CMK (cell line): ENCODE measurements at regions not wholly inside any gene's neighbourhood (a gene's known extent, or its start where the extent isn't known, plus 50 kb on each side); places are given as distances from the start of the nearest gene placed in this dataset.
"Not testable (repeated sequence)": the region's sequence is repeated elsewhere in the genome, so short reads cannot be mapped to it uniquely, and the experiment has no call there.

ENCODE experiments used
- DNase-seq: peaks from one replicate; pipeline ENCODE4 v3.0.0-alpha.2; 2010; ENCODE audit warnings: low read depth

- no peak for DNase-seq
Measured at GRCh38 chr10:33473688-33474087, 139.2 kb upstream of the NRP1 start.

- not testable (repeated sequence) for DNase-seq
Measured at GRCh38 chr10:33468006-33468405, 133.5 kb upstream of the NRP1 start.

- DNase-seq = no peak
Measured at GRCh38 chr10:33465747-33466146, 131.3 kb upstream of the NRP1 start.

GRCh38 chr10:33463011-33463410 lies 128.5 kb upstream of the NRP1 start:
- no peak for DNase-seq

GRCh38 chr10:33461295-33461640 lies 126.8 kb upstream of the NRP1 start:
- DNase-seq = no peak

GRCh38 chr10:33460505-33461294 lies 126.2 kb upstream of the NRP1 start:
- no peak for DNase-seq

GRCh38 chr10:33459602-33460001 lies 125.1 kb upstream of the NRP1 start:
- no peak for DNase-seq

GRCh38 chr10:33455029-33455428 lies 120.6 kb upstream of the NRP1 start:
- no peak for DNase-seq

GRCh38 chr10:33454554-33454953 lies 120.1 kb upstream of the NRP1 start:
- DNase-seq = no peak

- DNase-seq = no peak
Measured at GRCh38 chr10:33453081-33454025, 118.9 kb upstream of the NRP1 start.

- no peak for DNase-seq
Measured at GRCh38 chr10:33448421-33449140, 114.1 kb upstream of the NRP1 start.

- no peak for DNase-seq
Measured at GRCh38 chr10:33441561-33441960, 107.1 kb upstream of the NRP1 start.

GRCh38 chr10:33434933-33435332 lies 100.5 kb upstream of the NRP1 start:
- DNase-seq = no peak

- DNase-seq = no peak
Measured at GRCh38 chr10:33428682-33429081, 94.2 kb upstream of the NRP1 start.

GRCh38 chr10:33423154-33423529 lies 88.7 kb upstream of the NRP1 start:
- DNase-seq = no peak

- no peak for DNase-seq
Measured at GRCh38 chr10:33422471-33423153, 88.1 kb upstream of the NRP1 start.

GRCh38 chr10:33421789-33422462 lies 87.5 kb upstream of the NRP1 start:
- no peak for DNase-seq

GRCh38 chr10:33419311-33419710 lies 84.8 kb upstream of the NRP1 start:
- DNase-seq = no peak

GRCh38 chr10:33418301-33418700 lies 83.8 kb upstream of the NRP1 start:
- DNase-seq = no peak

GRCh38 chr10:33416691-33417090 lies 82.2 kb upstream of the NRP1 start:
- DNase-seq = no peak

- DNase-seq = no peak
Measured at GRCh38 chr10:33416209-33416608, 81.7 kb upstream of the NRP1 start.
